CD4-positive, alpha-beta T cell (primary cell): ENCODE measurements at regions not wholly inside any gene's neighbourhood (a gene's known extent, or its start where the extent isn't known, plus 50 kb on each side); places are given as distances from the start of the nearest gene placed in this dataset.

Experiments used
- ATAC-seq: fragments of 200-7000 bp; cut with Tn5 transposase; one replicate; pipeline ENCODE4 v1.10.0; 2022; ENCODE audit warnings: mild to moderate bottlenecking; ENCODE audit not compliant: poor library complexity
- CTCF ChIA-PET: fragments of 350-600 bp; sonication (Branson Sonifier 250); formaldehyde crosslinking; loops from one replicate; lab custom pipeline; 2021; ENCODE audit warnings: antibody characterized with exemption, inconsistent platforms; lab: Charles Lee
- POLR2A ChIA-PET: fragments of 350-600 bp; sonication (Branson Sonifier 250); formaldehyde crosslinking; loops from one replicate; lab custom pipeline; 2021; ENCODE audit warnings: antibody characterized with exemption, inconsistent platforms; lab: Charles Lee
- DNase-seq, 14 experiments: peaks; one replicate each; pipeline ENCODE4 v3.0.0-alpha.2; 2013 to 2020; ENCODE audit warnings: mixed read lengths in 2 of 14
- H3K27ac ChIP-seq, 2 donors: one replicate each; pipeline versions ENCODE4 v1.5.1 to v1.7.0; 2013; ENCODE audit warnings: low read length in 2 of 2, low read depth in 1 of 2, mild to moderate bottlenecking in 1 of 2
- H3K27me3 ChIP-seq, 2 experiments: 1 replicate in 1 of 2; 2 replicates in 1 of 2; pipeline versions ENCODE4 v1.6.1 to v1.7.0; 2013; ENCODE audit warnings: low read length in 2 of 2, control low read depth in 1 of 2, mild to moderate bottlenecking in 1 of 2, moderate library complexity in 1 of 2; ENCODE audit not compliant: insufficient read depth in 2 of 2, control insufficient read depth in 1 of 2
- H3K36me3 ChIP-seq: one replicate; pipeline ENCODE4 v1.6.1; 2013; ENCODE audit warnings: low read length, control low read depth; ENCODE audit not compliant: insufficient read depth
- H3K4me1 ChIP-seq: one replicate; pipeline ENCODE4 v1.6.1; 2013; ENCODE audit warnings: low read length, control low read depth; ENCODE audit not compliant: insufficient read depth
- H3K4me3 ChIP-seq: one replicate; pipeline ENCODE4 v1.5.1; 2013; ENCODE audit warnings: mild to moderate bottlenecking, low read length, moderate library complexity
- H3K9me3 ChIP-seq, 2 experiments: 1 replicate in 1 of 2; 2 replicates in 1 of 2; pipeline versions ENCODE4 v1.6.1 to v1.7.0; 2013; ENCODE audit warnings: low read length in 2 of 2, mild to moderate bottlenecking in 2 of 2, control low read depth in 1 of 2, moderate library complexity in 1 of 2; ENCODE audit not compliant: control insufficient read depth in 1 of 2, insufficient read depth in 1 of 2
- H3K27ac Mint-ChIP-seq: one replicate; pipeline ENCODE4 v1.8.0; 2020; ENCODE audit warnings: mixed read lengths
- H3K27me3 Mint-ChIP-seq: one replicate; pipeline ENCODE4 v1.8.0; 2021; ENCODE audit warnings: mixed read lengths
- H3K36me3 Mint-ChIP-seq: one replicate; pipeline ENCODE4 v1.8.0; 2021; ENCODE audit warnings: low read depth, mixed read lengths
- H3K4me1 Mint-ChIP-seq: one replicate; pipeline ENCODE4 v1.8.0; 2021; ENCODE audit warnings: low read depth, mixed read lengths
- H3K4me3 Mint-ChIP-seq: one replicate; pipeline ENCODE4 v1.8.0; 2020; ENCODE audit warnings: mild to moderate bottlenecking, mixed read lengths
- H3K9me3 Mint-ChIP-seq: one replicate; pipeline ENCODE4 v1.8.0; 2020; ENCODE audit warnings: mixed read lengths
- intact Hi-C, 2 experiments: fragments of 100-400 bp; cut with DNase I in 1 of 2; cut with micrococcal nuclease in 1 of 2; formaldehyde crosslinking; loops; one replicate each; pipeline versions ENCODE4 v1.15.1 to v1.9.0; 2023 to 2025; cut with DNase I, micrococcal nuclease
- TF ChIP-seq, protein P1 (sequence below): fragments of 200-600 bp; IDR thresholded peaks from one replicate; pipeline ENCODE4 v1.8.0; 2022; ENCODE audit warnings: antibody characterized with exemption, mild to moderate bottlenecking

GRCh38 chrX:52261125-52261462 lies 76.4 kb downstream of the MAGED4 start:
- Histone ChIP-seq H3K4me3 (no peak overlapping the region), H3K9me3 (no peaks in the 10 kb centered on the region), H3K36me3 (no peaks in the 10 kb centered on the region), H3K27me3 (peaks cover 2 to 6% of the 10 kb centered on the region in 2 experiments), H3K4me1 (peaks cover 12% of the 10 kb centered on the region), H3K27ac (no peak overlapping the region)
- Mint-ChIP-seq H3K36me3 (peaks cover 5% of the 10 kb centered on the region), H3K27me3 (peaks cover 7% of the 10 kb centered on the region), H3K4me3 (peak overlapping the region; percentile 99), H3K9me3 (no peaks in the 10 kb centered on the region), H3K27ac (peak overlapping the region; percentile 96), H3K4me1 (peaks cover 23% of the 10 kb centered on the region)
- TF ChIP-seq, protein P1, sequence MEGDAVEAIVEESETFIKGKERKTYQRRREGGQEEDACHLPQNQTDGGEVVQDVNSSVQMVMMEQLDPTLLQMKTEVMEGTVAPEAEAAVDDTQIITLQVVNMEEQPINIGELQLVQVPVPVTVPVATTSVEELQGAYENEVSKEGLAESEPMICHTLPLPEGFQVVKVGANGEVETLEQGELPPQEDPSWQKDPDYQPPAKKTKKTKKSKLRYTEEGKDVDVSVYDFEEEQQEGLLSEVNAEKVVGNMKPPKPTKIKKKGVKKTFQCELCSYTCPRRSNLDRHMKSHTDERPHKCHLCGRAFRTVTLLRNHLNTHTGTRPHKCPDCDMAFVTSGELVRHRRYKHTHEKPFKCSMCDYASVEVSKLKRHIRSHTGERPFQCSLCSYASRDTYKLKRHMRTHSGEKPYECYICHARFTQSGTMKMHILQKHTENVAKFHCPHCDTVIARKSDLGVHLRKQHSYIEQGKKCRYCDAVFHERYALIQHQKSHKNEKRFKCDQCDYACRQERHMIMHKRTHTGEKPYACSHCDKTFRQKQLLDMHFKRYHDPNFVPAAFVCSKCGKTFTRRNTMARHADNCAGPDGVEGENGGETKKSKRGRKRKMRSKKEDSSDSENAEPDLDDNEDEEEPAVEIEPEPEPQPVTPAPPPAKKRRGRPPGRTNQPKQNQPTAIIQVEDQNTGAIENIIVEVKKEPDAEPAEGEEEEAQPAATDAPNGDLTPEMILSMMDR: no peak
- DNase-seq (no peak), ATAC-seq (no peak)
- ChIA-PET POLR2A (interaction anchor here (0.5 to 1.6 kb wide), 5 partner anchors 14 to 734 kb away, joined by 3 to 8 read pairs (median 3); partner anchors contain the start of gene MAGED1), CTCF (interaction anchor here (0.6 to 1.7 kb wide), 7 partner anchors 9 to 656 kb away, joined by 3 to 7 read pairs (median 4); no protein-coding TSS in a partner anchor)
- intact Hi-C loops: loop anchor here in 1 of 2 experiments (5.0 to 10.0 kb wide), 6 partner anchors 369 to 1569 kb away; partner anchors contain the start of genes CENPVL3, KANTR, MAGED1 and NUDT10

GRCh38 chrX:52261463-52262194 lies 76.9 kb downstream of the MAGED4 start:
- H3K9me3 Mint-ChIP-seq: no peaks in the 10 kb centered on the region
- Histone ChIP-seq H3K9me3 (no peaks in the 10 kb centered on the region), H3K36me3 (no peaks in the 10 kb centered on the region), H3K27ac (peak overlapping the region; percentile 70 to 90), H3K4me1 (peaks cover 12% of the 10 kb centered on the region), H3K4me3 (peak overlapping the region; percentile 67), H3K27me3 (peaks cover 2 to 12% of the 10 kb centered on the region in 2 experiments)
- ATAC-seq: peak; percentile 96
- ChIA-PET POLR2A (interaction anchor here (0.5 to 1.6 kb wide), 7 partner anchors 13 to 820 kb away, joined by 3 to 8 read pairs (median 3); partner anchors contain the start of genes MAGED1 and TSPYL2), CTCF (interaction anchor here (0.6 to 1.7 kb wide), 8 partner anchors 9 to 657 kb away, joined by 3 to 7 read pairs (median 4); no protein-coding TSS in a partner anchor)
- TF ChIP-seq, protein P1: peak; percentile 77
- peak overlapping the region; percentile 96 for H3K27ac Mint-ChIP-seq
- intact Hi-C loops: loop anchor here in 1 of 2 experiments (5.0 to 10.0 kb wide), 6 partner anchors 369 to 1569 kb away; partner anchors contain the start of genes CENPVL3, KANTR, MAGED1 and NUDT10
- peak; percentile 76 to 96 (median 86) for DNase-seq
- peaks cover 23% of the 10 kb centered on the region for H3K4me1 Mint-ChIP-seq
- peak overlapping the region; percentile 99 for H3K4me3 Mint-ChIP-seq
- peaks cover 5% of the 10 kb centered on the region for H3K36me3 Mint-ChIP-seq
- H3K27me3 Mint-ChIP-seq: peaks cover 7% of the 10 kb centered on the region

DNA sequence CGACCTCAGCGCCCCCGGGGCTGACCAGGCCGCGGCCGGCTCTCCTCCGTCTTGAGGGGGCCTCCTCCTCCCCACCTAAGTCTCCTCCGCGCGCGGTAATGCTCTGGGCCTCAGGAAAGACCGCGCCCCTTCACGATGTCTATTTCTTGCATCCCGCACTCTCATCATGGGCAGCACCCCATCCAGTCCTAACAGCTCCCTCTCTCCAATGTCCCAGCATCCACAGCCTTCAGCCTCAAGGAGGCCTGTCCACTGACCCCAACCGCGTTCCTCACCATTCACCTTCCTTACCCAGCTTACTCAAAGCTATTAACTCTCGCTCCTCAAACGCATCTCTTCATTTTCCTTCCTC lies 77.5 kb downstream of the MAGED4 start:
- POLR2A ChIA-PET: interaction anchor here (0.7 to 1.6 kb wide), 4 partner anchors 326 to 820 kb away, joined by 3 to 8 read pairs (median 4); partner anchors contain the start of genes MAGED1 and TSPYL2
- Histone ChIP-seq H3K4me3 (peak overlapping the region; percentile 67), H3K4me1 (peaks cover 12% of the 10 kb centered on the region), H3K9me3 (no peaks in the 10 kb centered on the region), H3K27ac (peak overlapping the region; percentile 70 to 90), H3K27me3 (peaks cover 2 to 10% of the 10 kb centered on the region in 2 experiments), H3K36me3 (no peaks in the 10 kb centered on the region)
- Mint-ChIP-seq H3K27ac (peak overlapping the region; percentile 96), H3K27me3 (peaks cover 7% of the 10 kb centered on the region), H3K4me3 (peak overlapping the region; percentile 99), H3K9me3 (no peaks in the 10 kb centered on the region), H3K36me3 (peaks cover 5% of the 10 kb centered on the region), H3K4me1 (peaks cover 23% of the 10 kb centered on the region)
- CTCF ChIA-PET: interaction anchor here (0.8 to 1.7 kb wide), 4 partner anchors 12 to 647 kb away, joined by 3 to 6 read pairs (median 4); no protein-coding TSS in a partner anchor
- TF ChIP-seq, protein P1: no peak
- DNase-seq: peak in 1 of 14 experiments; percentile 2
- intact Hi-C loops: loop anchor here in 1 of 2 experiments (5.0 to 10.0 kb wide), 6 partner anchors 370 to 1570 kb away; partner anchors contain the start of genes CENPVL3, KANTR, MAGED1 and NUDT10
- ATAC-seq: no peak
